Neuronal stem cell (in vitro differentiated cells): ENCODE measurements at regions not wholly inside any gene's neighbourhood (a gene's known extent, or its start where the extent isn't known, plus 50 kb on each side); places are given as distances from the start of the nearest gene placed in this dataset.

ENCODE experiments used
- DNase-seq: peaks from one replicate; pipeline ENCODE4 v3.0.0-alpha.2; 2013; ENCODE audit warnings: low spot score
- H2AFZ ChIP-seq: one replicate; pipeline ENCODE4 v1.6.1; 2013; ENCODE audit warnings: mild to moderate bottlenecking, low read length, inconsistent platforms
- H2AK5ac ChIP-seq: 2 replicates; pipeline ENCODE4 v1.6.1; 2013; ENCODE audit warnings: low read depth, mild to moderate bottlenecking, inconsistent platforms, low read length, moderate library complexity, mixed read lengths
- H2BK120ac ChIP-seq: 2 replicates; pipeline ENCODE4 v1.6.1; 2013; ENCODE audit warnings: low read depth, mild to moderate bottlenecking, inconsistent platforms, low read length, moderate library complexity, mixed read lengths
- H2BK12ac ChIP-seq: one replicate; pipeline ENCODE4 v1.6.1; 2013; ENCODE audit warnings: low read length, inconsistent platforms
- H2BK15ac ChIP-seq: 2 replicates; pipeline ENCODE4 v1.6.1; 2013; ENCODE audit warnings: mild to moderate bottlenecking, low read length, inconsistent platforms, mixed read lengths
- H2BK5ac ChIP-seq: one replicate; pipeline ENCODE4 v1.6.1; 2013; ENCODE audit warnings: inconsistent platforms, mild to moderate bottlenecking, low read length, moderate library complexity
- H3K14ac ChIP-seq: one replicate; pipeline ENCODE4 v1.6.1; 2013; ENCODE audit warnings: low read length, inconsistent platforms
- H3K18ac ChIP-seq: 2 replicates; pipeline ENCODE4 v1.6.1; 2013; ENCODE audit warnings: low read length, inconsistent platforms
- H3K23ac ChIP-seq: 2 replicates; pipeline ENCODE4 v1.6.1; 2013; ENCODE audit warnings: low read depth, mild to moderate bottlenecking, mixed read lengths, low read length, inconsistent platforms; ENCODE audit not compliant: poor library complexity
- H3K27ac ChIP-seq: replicated peaks from 3 replicates; pipeline ENCODE4 v1.5.1; 2013; ENCODE audit warnings: low read length, inconsistent platforms
- H3K27me3 ChIP-seq, 3 experiments: 2 replicates each; pipeline ENCODE4 v1.6.1; 2013; ENCODE audit warnings: low read length in 3 of 3, mild to moderate bottlenecking in 2 of 3, inconsistent platforms in 1 of 3, low read depth in 1 of 3, mixed read lengths in 1 of 3, moderate library complexity in 1 of 3; ENCODE audit not compliant: control insufficient read depth in 3 of 3, insufficient read depth in 3 of 3
- H3K36me3 ChIP-seq, 2 donors: replicated peaks in 1 of 2; 2 replicates each; pipeline ENCODE4 v1.6.1; 2013; ENCODE audit warnings: low read length in 2 of 2; ENCODE audit not compliant: control insufficient read depth in 2 of 2, insufficient read depth in 2 of 2
- H3K4ac ChIP-seq: 2 replicates; pipeline ENCODE4 v1.6.1; 2013; ENCODE audit warnings: inconsistent platforms, mild to moderate bottlenecking, low read length, moderate library complexity
- H3K4me1 ChIP-seq, 2 donors: 1 replicate in 1 of 2; 2 replicates in 1 of 2; pipeline ENCODE4 v1.6.1; 2013; ENCODE audit warnings: low read length in 2 of 2, low read depth in 1 of 2; ENCODE audit not compliant: control insufficient read depth in 2 of 2, insufficient read depth in 1 of 2
- H3K4me2 ChIP-seq: one replicate; pipeline ENCODE4 v1.6.1; 2013; ENCODE audit warnings: mild to moderate bottlenecking, low read length, inconsistent platforms; ENCODE audit not compliant: insufficient read depth, poor library complexity, severe bottlenecking
- H3K4me3 ChIP-seq, 2 donors: 2 replicates each; pipeline ENCODE4 v1.5.1; 2013; ENCODE audit warnings: low read length in 2 of 2, mild to moderate bottlenecking in 2 of 2, inconsistent platforms in 1 of 2, moderate library complexity in 1 of 2
- H3K79me1 ChIP-seq: one replicate; pipeline ENCODE4 v1.6.1; 2013; ENCODE audit warnings: low read depth, mild to moderate bottlenecking, inconsistent platforms, low read length, moderate library complexity
- H3K9ac ChIP-seq: one replicate; pipeline ENCODE4 v1.6.1; 2013; ENCODE audit warnings: mild to moderate bottlenecking, low read depth, low read length, inconsistent platforms; ENCODE audit not compliant: poor library complexity
- H3K9me3 ChIP-seq, 2 donors: replicated peaks in 1 of 2; 2 replicates each; pipeline versions ENCODE3 to v1.6.1; 2013; ENCODE audit warnings: low read length in 2 of 2, mild to moderate bottlenecking in 2 of 2, inconsistent platforms in 1 of 2, low read depth in 1 of 2, mixed read lengths in 1 of 2, moderate library complexity in 1 of 2; ENCODE audit not compliant: control insufficient read depth in 2 of 2, insufficient read depth in 1 of 2
- H4K8ac ChIP-seq: one replicate; pipeline ENCODE4 v1.6.1; 2013; ENCODE audit warnings: low read depth, mild to moderate bottlenecking, inconsistent platforms, low read length, moderate library complexity
- H4K91ac ChIP-seq: one replicate; pipeline ENCODE4 v1.6.1; 2013; ENCODE audit warnings: low read length, low read depth, mild to moderate bottlenecking, inconsistent platforms; ENCODE audit not compliant: poor library complexity
- WGBS, 2 donors: extraction: QIAGEN DNeasy Blood & Tissue Kit; methylation state at CpG; one replicate each; pipeline ENCODE4 v1.1.7; 2013; ENCODE audit warnings: missing lambda C conversion rate in 2 of 2, mixed read lengths in 1 of 2; ENCODE audit not compliant: insufficient read length in 2 of 2, insufficient replicate concordance in 1 of 2; ENCODE audit errors: extremely low coverage in 2 of 2; 5-methylcytosine and 5-hydroxymethylcytosine counted together

GRCh38 chr6:48447251-48447650, 336.3 kb upstream of the PTCHD4 start:
- 100% methylated on average over 1 of the region's 5 CpGs; no CpG with 5 or more reads in 1 of the 2 donors for WGBS, 2 donors
- H3K4me1 ChIP-seq: no peaks in the 10 kb centered on the region

GRCh38 chr6:48429610-48430009, 318.6 kb upstream of the PTCHD4 start:
- H3K4me1 ChIP-seq: no peaks in the 10 kb centered on the region
- H2AK5ac ChIP-seq: no peak overlapping the region

More at GRCh38 chr6:48447251-48447650, 336.3 kb upstream of the PTCHD4 start:
- no peak for DNase-seq
- Histone ChIP-seq H3K4ac (no peak overlapping the region), H4K8ac (no peak overlapping the region), H2BK12ac (no peak overlapping the region), H3K18ac (no peak overlapping the region), H2AK5ac (no peak overlapping the region), H3K27me3 (no peaks in the 10 kb centered on the region), H3K4me2 (no peak overlapping the region), H3K79me1 (no peaks in the 10 kb centered on the region), H3K9ac (no peak overlapping the region), H3K4me3 (no peak overlapping the region), H2BK5ac (no peak overlapping the region), H4K91ac (no peak overlapping the region), H3K23ac (no peak overlapping the region), H3K27ac (no peak overlapping the region), H2BK15ac (no peak overlapping the region), H3K9me3 (no peaks in the 10 kb centered on the region), H3K36me3 (no peaks in the 10 kb centered on the region), H2BK120ac (no peak overlapping the region), H3K14ac (no peak overlapping the region), H2AFZ (no peak overlapping the region)

GRCh38 chr6:48429021-48429420, 318.0 kb upstream of the PTCHD4 start:
- Histone ChIP-seq H2AK5ac (no peak overlapping the region), H2BK15ac (no peak overlapping the region), H2BK5ac (no peak overlapping the region), H3K23ac (no peak overlapping the region), H2BK12ac (no peak overlapping the region), H3K9ac (no peak overlapping the region), H3K36me3 (no peaks in the 10 kb centered on the region), H3K4me3 (no peak overlapping the region), H3K14ac (no peak overlapping the region), H3K4me1 (no peaks in the 10 kb centered on the region), H2BK120ac (no peak overlapping the region), H3K4me2 (no peak overlapping the region), H3K27me3 (no peaks in the 10 kb centered on the region), H3K4ac (no peak overlapping the region), H2AFZ (no peak overlapping the region), H4K91ac (no peak overlapping the region), H3K9me3 (no peaks in the 10 kb centered on the region), H3K79me1 (no peaks in the 10 kb centered on the region), H3K18ac (no peak overlapping the region), H3K27ac (no peak overlapping the region), H4K8ac (no peak overlapping the region)
- no peak for DNase-seq

More at GRCh38 chr6:48429610-48430009, 318.6 kb upstream of the PTCHD4 start:
- no peak overlapping the region for H2AFZ ChIP-seq
- H3K4ac ChIP-seq: no peak overlapping the region
- no peak overlapping the region for H2BK12ac ChIP-seq
- H3K79me1 ChIP-seq: no peaks in the 10 kb centered on the region
- no peaks in the 10 kb centered on the region for H3K27me3 ChIP-seq
- no peak overlapping the region for H2BK15ac ChIP-seq
- H3K9me3 ChIP-seq: no peaks in the 10 kb centered on the region
- H3K4me2 ChIP-seq: no peak overlapping the region
- H4K8ac ChIP-seq: no peak overlapping the region
- no peak overlapping the region for H3K14ac ChIP-seq
- no peak overlapping the region for H2BK5ac ChIP-seq
- H3K23ac ChIP-seq: no peak overlapping the region
- no peaks in the 10 kb centered on the region for H3K36me3 ChIP-seq
- H3K18ac ChIP-seq: no peak overlapping the region
- DNase-seq: no peak
- no peak overlapping the region for H2BK120ac ChIP-seq
- no peak overlapping the region for H3K9ac ChIP-seq
- H4K91ac ChIP-seq: no peak overlapping the region
- no peak overlapping the region for H3K4me3 ChIP-seq
- no peak overlapping the region for H3K27ac ChIP-seq

GRCh38 chr6:48426636-48427035, 315.6 kb upstream of the PTCHD4 start:
- no peak overlapping the region for H4K8ac ChIP-seq
- no peak overlapping the region for H2BK12ac ChIP-seq
- no peak overlapping the region for H3K23ac ChIP-seq
- no CpG with 5 or more reads among the region's 3 CpGs for WGBS, 2 donors
- H3K4ac ChIP-seq: no peak overlapping the region
- no peak overlapping the region for H2BK5ac ChIP-seq
- H3K9me3 ChIP-seq: no peaks in the 10 kb centered on the region
- H3K27me3 ChIP-seq: no peaks in the 10 kb centered on the region
- no peak overlapping the region for H2BK120ac ChIP-seq
- no peak overlapping the region for H2BK15ac ChIP-seq
- H3K18ac ChIP-seq: no peak overlapping the region
- H3K79me1 ChIP-seq: no peaks in the 10 kb centered on the region
- H3K27ac ChIP-seq: no peak overlapping the region
- no peak overlapping the region for H3K4me3 ChIP-seq
- H2AK5ac ChIP-seq: no peak overlapping the region
- H3K9ac ChIP-seq: no peak overlapping the region
- H3K4me2 ChIP-seq: no peak overlapping the region
- no peak overlapping the region for H2AFZ ChIP-seq
- H4K91ac ChIP-seq: no peak overlapping the region
- H3K36me3 ChIP-seq: no peaks in the 10 kb centered on the region
- no peak overlapping the region for H3K14ac ChIP-seq
- DNase-seq: no peak
- H3K4me1 ChIP-seq: no peaks in the 10 kb centered on the region
